ENCODE measurements at regions not wholly inside any gene's neighbourhood (a gene's known extent, or its start where the extent isn't known, plus 50 kb on each side); places are given as distances from the start of the nearest gene placed in this dataset.

- Histone ChIP-seq H3K9ac (ENCODE audit: low read depth, low read length, poor library complexity, severe bottlenecking) (no peak overlapping the region), H4K20me1 (ENCODE audit: insufficient read depth, low read length, poor library complexity, severe bottlenecking) (no peaks in the 10 kb centered on the region), H3K27me3 (ENCODE audit: insufficient read depth, low read length, poor library complexity, severe bottlenecking) (no peaks in the 10 kb centered on the region), H3K4me1 (ENCODE audit: insufficient read depth, low read length, poor library complexity, severe bottlenecking) (no peaks in the 10 kb centered on the region), H2AFZ (ENCODE audit: low read length) (no peak overlapping the region), H3K9me3 (ENCODE audit: insufficient read depth, low read depth, low read length) (no peaks in the 10 kb centered on the region), H3K79me2 (ENCODE audit: insufficient read depth, low read length) (no peaks in the 10 kb centered on the region), H3K4me3 (ENCODE audit: low read length, poor library complexity, severe bottlenecking) (no peak overlapping the region), H3K36me3 (ENCODE audit: insufficient read depth, low read length) (no peaks in the 10 kb centered on the region), H3K4me2 (ENCODE audit: low read depth, low read length, poor library complexity, severe bottlenecking) (no peak overlapping the region), H3F3A (ENCODE audit: low read depth) (no peaks in the 10 kb centered on the region), H3K9me2 (replicated peaks; ENCODE audit: low read depth, low read length) (no peaks in the 10 kb centered on the region)
- TF ChIP-seq EZH2phosphoT487 (IDR thresholded peaks at IDR 0.05; ENCODE audit: borderline replicate concordance) (no peak), CTCF (conservative IDR thresholded peaks at IDR 0.05; ENCODE audit: low read length) (no peak)
These were observed 149.9 kb downstream of the TMX3 start for GRCh38 chr18:68564961-68565360.

- Histone ChIP-seq H3K27me3 (ENCODE audit: insufficient read depth, low read length, poor library complexity, severe bottlenecking) (no peaks in the 10 kb centered on the region), H3K9ac (ENCODE audit: low read depth, low read length, poor library complexity, severe bottlenecking) (no peak overlapping the region), H3K4me3 (ENCODE audit: low read length, poor library complexity, severe bottlenecking) (no peak overlapping the region), H3F3A (ENCODE audit: low read depth) (no peaks in the 10 kb centered on the region), H2AFZ (ENCODE audit: low read length) (no peak overlapping the region), H4K20me1 (ENCODE audit: insufficient read depth, low read length, poor library complexity, severe bottlenecking) (no peaks in the 10 kb centered on the region), H3K36me3 (ENCODE audit: insufficient read depth, low read length) (no peaks in the 10 kb centered on the region), H3K9me3 (ENCODE audit: insufficient read depth, low read depth, low read length) (no peaks in the 10 kb centered on the region), H3K4me1 (ENCODE audit: insufficient read depth, low read length, poor library complexity, severe bottlenecking) (no peaks in the 10 kb centered on the region), H3K4me2 (ENCODE audit: low read depth, low read length, poor library complexity, severe bottlenecking) (no peak overlapping the region), H3K79me2 (ENCODE audit: insufficient read depth, low read length) (no peaks in the 10 kb centered on the region), H3K9me2 (replicated peaks; ENCODE audit: low read depth, low read length) (no peaks in the 10 kb centered on the region)
- TF ChIP-seq CTCF (conservative IDR thresholded peaks at IDR 0.05; ENCODE audit: low read length) = no peak
These were observed 150.6 kb downstream of the TMX3 start for GRCh38 chr18:68564351-68564750.

GRCh38 chr18:68560128-68560527 is 154.8 kb downstream of the TMX3 start:
- Histone ChIP-seq H2AFZ (ENCODE audit: low read length) (no peak overlapping the region), H3K4me2 (ENCODE audit: low read depth, low read length, poor library complexity, severe bottlenecking) (no peak overlapping the region), H3K4me3 (ENCODE audit: low read length, poor library complexity, severe bottlenecking) (no peak overlapping the region), H3K9me2 (replicated peaks; ENCODE audit: low read depth, low read length) (no peaks in the 10 kb centered on the region), H3K27me3 (ENCODE audit: insufficient read depth, low read length, poor library complexity, severe bottlenecking) (no peaks in the 10 kb centered on the region), H3K79me2 (ENCODE audit: insufficient read depth, low read length) (no peaks in the 10 kb centered on the region), H3F3A (ENCODE audit: low read depth) (no peaks in the 10 kb centered on the region), H3K36me3 (ENCODE audit: insufficient read depth, low read length) (no peaks in the 10 kb centered on the region), H4K20me1 (ENCODE audit: insufficient read depth, low read length, poor library complexity, severe bottlenecking) (no peaks in the 10 kb centered on the region), H3K9ac (ENCODE audit: low read depth, low read length, poor library complexity, severe bottlenecking) (no peak overlapping the region), H3K9me3 (ENCODE audit: insufficient read depth, low read depth, low read length) (no peaks in the 10 kb centered on the region), H3K4me1 (ENCODE audit: insufficient read depth, low read length, poor library complexity, severe bottlenecking) (no peaks in the 10 kb centered on the region)
- TF ChIP-seq EZH2phosphoT487 (IDR thresholded peaks at IDR 0.05; ENCODE audit: borderline replicate concordance) (no peak), CTCF (conservative IDR thresholded peaks at IDR 0.05; ENCODE audit: low read length) (no peak)
